ENCODE measurements at regions not wholly inside any gene's neighbourhood (a gene's known extent, or its start where the extent isn't known, plus 50 kb on each side); places are given as distances from the start of the nearest gene placed in this dataset.

GRCh38 chr4:33060674-33061542, 2340.7 kb downstream of the PCDH7 start:
- TF ChIP-seq CTCF (IDR thresholded peaks at IDR 0.05 in 4 of 5, conservative IDR thresholded peaks at IDR 0.05 in 1 of 5) (peak in 1 of 5 experiments; percentile 8), POLR2A (IDR thresholded peaks at IDR 0.05) (no peak)
